ENCODE measurements at regions not wholly inside any gene's neighbourhood (a gene's known extent, or its start where the extent isn't known, plus 50 kb on each side); places are given as distances from the start of the nearest gene placed in this dataset.

DNA sequence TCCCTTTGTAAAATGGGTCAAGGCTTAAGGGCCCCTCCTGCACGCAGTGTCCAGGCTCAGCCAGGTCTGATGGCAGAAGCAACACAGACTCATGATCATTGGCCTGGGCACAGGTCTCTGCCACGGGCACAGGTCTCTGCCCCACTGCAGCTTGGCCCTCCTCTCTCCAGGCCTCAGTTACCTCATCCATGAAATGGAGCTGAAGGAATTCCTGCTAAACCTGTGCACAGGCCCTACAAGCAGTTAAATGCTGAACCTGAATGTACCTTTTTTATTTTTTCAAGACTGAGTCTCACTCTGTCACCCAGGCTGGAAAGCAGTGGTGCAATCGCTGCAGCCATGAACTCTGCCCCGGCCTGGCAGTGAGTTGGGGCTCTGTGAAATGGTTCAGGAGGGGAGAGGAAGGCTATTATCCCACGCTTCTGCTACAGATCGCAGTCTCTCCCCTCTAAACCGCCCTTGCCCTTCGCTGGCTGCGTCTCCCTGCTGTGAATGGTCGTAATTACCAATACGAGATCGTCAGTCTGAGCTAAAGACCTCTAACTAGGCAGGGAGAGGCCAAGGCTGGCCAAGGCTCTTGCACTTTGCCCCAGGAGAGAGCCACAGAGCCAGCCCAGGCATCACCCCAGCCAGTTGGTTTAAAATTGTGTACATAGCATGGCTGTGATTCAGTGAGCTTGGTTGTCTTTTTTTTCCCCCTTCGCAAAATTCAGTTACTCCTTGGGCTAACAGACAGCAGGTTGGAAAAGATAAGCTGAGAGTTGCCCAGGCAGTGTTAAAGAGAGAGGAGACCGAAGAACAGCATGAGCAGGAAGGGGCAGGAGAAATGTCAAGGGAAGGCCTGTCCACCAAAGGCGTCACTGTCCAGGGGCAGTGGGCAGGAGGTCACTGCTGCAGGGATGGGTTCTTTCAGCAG is 93.0 kb upstream of the KCTD7 start:
- H3K4me3 ChIP-seq = no peak overlapping the region
- no peaks in the 10 kb centered on the region for H3K36me3 ChIP-seq
- no peaks in the 10 kb centered on the region for H3K27me3 ChIP-seq
- TF ChIP-seq POLR2A (IDR thresholded peaks at IDR 0.05) = no peak
- TF ChIP-seq, protein P1, sequence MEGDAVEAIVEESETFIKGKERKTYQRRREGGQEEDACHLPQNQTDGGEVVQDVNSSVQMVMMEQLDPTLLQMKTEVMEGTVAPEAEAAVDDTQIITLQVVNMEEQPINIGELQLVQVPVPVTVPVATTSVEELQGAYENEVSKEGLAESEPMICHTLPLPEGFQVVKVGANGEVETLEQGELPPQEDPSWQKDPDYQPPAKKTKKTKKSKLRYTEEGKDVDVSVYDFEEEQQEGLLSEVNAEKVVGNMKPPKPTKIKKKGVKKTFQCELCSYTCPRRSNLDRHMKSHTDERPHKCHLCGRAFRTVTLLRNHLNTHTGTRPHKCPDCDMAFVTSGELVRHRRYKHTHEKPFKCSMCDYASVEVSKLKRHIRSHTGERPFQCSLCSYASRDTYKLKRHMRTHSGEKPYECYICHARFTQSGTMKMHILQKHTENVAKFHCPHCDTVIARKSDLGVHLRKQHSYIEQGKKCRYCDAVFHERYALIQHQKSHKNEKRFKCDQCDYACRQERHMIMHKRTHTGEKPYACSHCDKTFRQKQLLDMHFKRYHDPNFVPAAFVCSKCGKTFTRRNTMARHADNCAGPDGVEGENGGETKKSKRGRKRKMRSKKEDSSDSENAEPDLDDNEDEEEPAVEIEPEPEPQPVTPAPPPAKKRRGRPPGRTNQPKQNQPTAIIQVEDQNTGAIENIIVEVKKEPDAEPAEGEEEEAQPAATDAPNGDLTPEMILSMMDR (IDR thresholded peaks at IDR 0.05) = no peak
- DNase-seq = no peak
- H3K4me1 ChIP-seq = no peaks in the 10 kb centered on the region
- H3K9me3 ChIP-seq = no peaks in the 10 kb centered on the region
- no peak overlapping the region for H3K27ac ChIP-seq

DNA sequence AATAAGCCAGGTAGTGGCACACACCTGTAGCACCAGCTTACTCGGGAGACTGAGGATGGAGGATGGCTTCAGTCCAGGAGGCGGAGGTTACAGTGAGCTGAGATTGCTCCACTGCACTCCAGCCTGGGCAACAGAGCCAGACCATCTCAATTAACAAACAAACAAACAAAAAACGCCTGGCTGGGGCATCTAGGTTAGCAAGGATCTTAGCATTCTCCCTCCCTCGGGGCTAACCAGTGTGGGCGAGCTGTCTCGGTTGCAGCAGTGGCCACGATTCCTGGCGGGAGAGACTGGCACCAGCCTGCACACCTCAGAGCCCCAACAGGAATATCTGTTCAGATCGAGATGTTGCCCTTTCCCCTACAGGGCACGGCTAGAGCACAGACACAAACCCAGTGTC is 91.3 kb upstream of the KCTD7 start:
- Histone ChIP-seq H3K27ac (no peak overlapping the region), H3K27me3 (no peaks in the 10 kb centered on the region), H3K9me3 (no peaks in the 10 kb centered on the region), H3K4me3 (no peak overlapping the region), H3K36me3 (peaks cover 0 to 14% (median 0%) of the 10 kb centered on the region in 3 donors), H3K4me1 (no peaks in the 10 kb centered on the region)
- no peak for DNase-seq
- no peak for TF ChIP-seq POLR2A (IDR thresholded peaks at IDR 0.05)
- TF ChIP-seq, protein P1 (IDR thresholded peaks at IDR 0.05) = no peak

DNA sequence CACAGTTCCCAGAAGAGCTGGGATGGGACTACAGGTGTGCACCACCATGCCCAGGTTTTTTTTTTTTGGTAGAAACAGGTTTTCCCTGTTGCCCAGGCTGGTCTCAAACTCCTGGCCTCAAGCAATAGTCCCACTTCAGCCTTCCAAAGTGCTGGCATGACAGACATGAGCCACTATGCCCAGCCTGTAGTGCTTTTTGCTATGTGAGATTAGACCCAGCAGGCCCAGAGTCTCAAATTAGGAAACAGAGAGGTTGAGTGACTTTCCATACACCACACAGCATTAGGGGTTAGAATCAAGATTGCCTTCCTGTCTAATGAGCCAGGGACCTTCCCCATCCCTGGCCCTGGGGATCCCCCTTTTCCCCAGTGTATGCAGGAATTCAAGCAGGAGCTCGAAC is 90.8 kb upstream of the KCTD7 start:
- TF ChIP-seq, protein P1 (IDR thresholded peaks at IDR 0.05) = no peak
- TF ChIP-seq POLR2A (IDR thresholded peaks at IDR 0.05) = no peak
- H3K27ac ChIP-seq = no peak overlapping the region
- DNase-seq = no peak
- H3K9me3 ChIP-seq = no peaks in the 10 kb centered on the region
- H3K36me3 ChIP-seq = peaks cover 0 to 14% (median 0%) of the 10 kb centered on the region in 3 donors
- H3K4me3 ChIP-seq = no peak overlapping the region
- H3K27me3 ChIP-seq = no peaks in the 10 kb centered on the region
- no peaks in the 10 kb centered on the region for H3K4me1 ChIP-seq

DNA sequence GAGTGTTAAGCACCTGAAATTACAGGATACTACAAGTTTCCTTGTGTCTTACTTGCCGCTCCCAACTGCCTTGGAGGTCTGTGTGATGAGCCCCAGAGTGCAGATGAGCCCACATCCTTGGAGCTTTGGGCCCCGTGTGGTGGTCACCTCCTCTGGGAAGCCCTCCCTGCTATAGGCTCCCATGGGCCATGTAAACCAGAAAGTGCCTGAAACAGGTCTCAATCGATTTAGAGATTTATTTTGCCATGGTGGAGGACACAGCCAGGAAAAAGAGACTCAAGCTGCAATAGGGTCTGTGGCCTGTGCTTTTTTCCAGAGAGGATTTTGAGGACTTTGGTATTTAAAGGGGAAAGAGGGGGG is 89.4 kb upstream of the KCTD7 start:
- H3K27me3 ChIP-seq = no peaks in the 10 kb centered on the region
- H3K36me3 ChIP-seq = peaks cover 0 to 17% (median 0%) of the 10 kb centered on the region in 3 donors
- H3K9me3 ChIP-seq = no peaks in the 10 kb centered on the region
- no peak overlapping the region for H3K27ac ChIP-seq
- no peak overlapping the region for H3K4me3 ChIP-seq
- no peak for TF ChIP-seq POLR2A (IDR thresholded peaks at IDR 0.05)
- TF ChIP-seq, protein P1 (IDR thresholded peaks at IDR 0.05) = no peak
- no peak for DNase-seq
- H3K4me1 ChIP-seq = no peaks in the 10 kb centered on the region

DNA sequence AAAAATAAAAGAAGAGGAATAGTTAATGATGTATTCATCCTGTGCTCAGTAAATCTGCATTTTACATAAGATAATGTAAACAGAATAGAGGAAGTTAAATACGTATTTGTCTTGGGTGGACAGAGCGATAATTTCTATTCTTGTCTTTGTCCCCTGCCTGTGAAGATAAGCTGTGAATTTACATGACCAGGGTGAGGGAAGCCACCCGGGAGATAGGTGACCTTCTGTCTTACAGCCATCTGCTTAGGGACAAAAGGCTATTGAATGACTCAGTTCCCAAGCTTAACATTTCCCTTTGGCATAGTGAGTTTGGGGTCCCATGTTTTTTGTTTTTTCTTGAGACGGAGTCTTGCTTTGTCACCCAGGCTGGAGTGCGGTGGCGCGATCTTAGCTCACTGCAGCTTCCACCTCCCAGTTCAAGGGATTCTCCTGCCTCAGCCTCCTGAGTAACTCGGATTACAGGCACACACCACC is 88.7 kb upstream of the KCTD7 start:
- Histone ChIP-seq H3K4me1 (no peaks in the 10 kb centered on the region), H3K4me3 (no peak overlapping the region), H3K9me3 (no peaks in the 10 kb centered on the region), H3K36me3 (peaks cover 0 to 24% (median 0%) of the 10 kb centered on the region in 3 donors), H3K27ac (no peak overlapping the region), H3K27me3 (no peaks in the 10 kb centered on the region)
- TF ChIP-seq, protein P1 (IDR thresholded peaks at IDR 0.05) = no peak
- TF ChIP-seq POLR2A (IDR thresholded peaks at IDR 0.05) = no peak
- DNase-seq = no peak

All from Peyer's patch (tissue), 4 donors.